ENCODE measurements at regions not wholly inside any gene's neighbourhood (a gene's known extent, or its start where the extent isn't known, plus 50 kb on each side); places are given as distances from the start of the nearest gene placed in this dataset.

GRCh38 chr11:104340590-104340989 is 176.6 kb upstream of the PDGFD start:
- DNase-seq (ENCODE audit: low read depth), result no peak

GRCh38 chr11:104339380-104339831 is 175.5 kb upstream of the PDGFD start:
- no peak for DNase-seq (ENCODE audit: low read depth)

GRCh38 chr11:104338186-104338585 is 174.2 kb upstream of the PDGFD start:
- no peak for DNase-seq (ENCODE audit: low read depth)

GRCh38 chr11:104337273-104337672 is 173.3 kb upstream of the PDGFD start:
- DNase-seq (ENCODE audit: low read depth), result peak; percentile 32

- peak; percentile 50 for DNase-seq (ENCODE audit: low read depth)
Observed at GRCh38 chr11:104333977-104334376, 170.0 kb upstream of the PDGFD start.

GRCh38 chr11:104332110-104332509 is 168.2 kb upstream of the PDGFD start:
- no peak for DNase-seq (ENCODE audit: low read depth)

GRCh38 chr11:104329078-104329665 is 165.2 kb upstream of the PDGFD start:
- no peak for DNase-seq (ENCODE audit: low read depth)

- DNase-seq (ENCODE audit: low read depth), result no peak
Observed at GRCh38 chr11:104328512-104328907, 164.6 kb upstream of the PDGFD start.

- no peak for DNase-seq (ENCODE audit: low read depth)
Observed at GRCh38 chr11:104327861-104328511, 164.0 kb upstream of the PDGFD start.

- no peak for DNase-seq (ENCODE audit: low read depth)
Observed at GRCh38 chr11:104325093-104325492, 161.1 kb upstream of the PDGFD start.

- peak; percentile 43 for DNase-seq (ENCODE audit: low read depth)
Observed at GRCh38 chr11:104324276-104324675, 160.3 kb upstream of the PDGFD start.

- no peak for DNase-seq (ENCODE audit: low read depth)
Observed at GRCh38 chr11:104323841-104324240, 159.9 kb upstream of the PDGFD start.

GRCh38 chr11:104322696-104323095 is 158.7 kb upstream of the PDGFD start:
- DNase-seq (ENCODE audit: low read depth), result no peak

- no peak for DNase-seq (ENCODE audit: low read depth)
Observed at GRCh38 chr11:104320956-104321355, 157.0 kb upstream of the PDGFD start.

- DNase-seq (ENCODE audit: low read depth), result no peak
Observed at GRCh38 chr11:104320097-104320496, 156.2 kb upstream of the PDGFD start.

- DNase-seq (ENCODE audit: low read depth), result no peak
Observed at GRCh38 chr11:104319396-104319795, 155.4 kb upstream of the PDGFD start.

- DNase-seq (ENCODE audit: low read depth), result no peak
Observed at GRCh38 chr11:104306862-104307474, 143.0 kb upstream of the PDGFD start.

GRCh38 chr11:104301776-104302175 is 137.8 kb upstream of the PDGFD start:
- DNase-seq (ENCODE audit: low read depth), result no peak

- DNase-seq (ENCODE audit: low read depth), result no peak
Observed at GRCh38 chr11:104291646-104292045, 127.7 kb upstream of the PDGFD start.

GRCh38 chr11:104286129-104286528 is 122.2 kb upstream of the PDGFD start:
- no peak for DNase-seq (ENCODE audit: low read depth)

GRCh38 chr11:104279587-104279986 is 115.6 kb upstream of the PDGFD start:
- no peak for DNase-seq (ENCODE audit: low read depth)

- DNase-seq (ENCODE audit: low read depth), result peak; percentile 51
Observed at GRCh38 chr11:104275992-104276391, 112.0 kb upstream of the PDGFD start.

GRCh38 chr11:104260456-104260855 is 96.5 kb upstream of the PDGFD start:
- DNase-seq (ENCODE audit: low read depth), result no peak

All from HT1080 (cell line).